Body of pancreas (tissue), 4 donors: ENCODE measurements at regions not wholly inside any gene's neighbourhood (a gene's known extent, or its start where the extent isn't known, plus 50 kb on each side); places are given as distances from the start of the nearest gene placed in this dataset.

ENCODE experiments used
- POLR2A ChIP-seq, 3 donors: fragments of 450-650 bp; IDR thresholded peaks; one replicate each; pipeline ENCODE4 v1.6.1; 2016; ENCODE audit warnings: antibody characterized with exemption in 3 of 3, mild to moderate bottlenecking in 2 of 3
- TF ChIP-seq, protein P1 (sequence below), 7 experiments: fragments of 450-650 bp in 4 of 7; fragments of 200-600 bp in 3 of 7; sonication (generic) in 3 of 7; IDR thresholded peaks; one replicate each; pipeline ENCODE4 v1.5.1; 2016 to 2019; ENCODE audit warnings: antibody characterized with exemption in 7 of 7

- TF ChIP-seq POLR2A (IDR thresholded peaks at IDR 0.05) = no peak
- TF ChIP-seq, protein P1, sequence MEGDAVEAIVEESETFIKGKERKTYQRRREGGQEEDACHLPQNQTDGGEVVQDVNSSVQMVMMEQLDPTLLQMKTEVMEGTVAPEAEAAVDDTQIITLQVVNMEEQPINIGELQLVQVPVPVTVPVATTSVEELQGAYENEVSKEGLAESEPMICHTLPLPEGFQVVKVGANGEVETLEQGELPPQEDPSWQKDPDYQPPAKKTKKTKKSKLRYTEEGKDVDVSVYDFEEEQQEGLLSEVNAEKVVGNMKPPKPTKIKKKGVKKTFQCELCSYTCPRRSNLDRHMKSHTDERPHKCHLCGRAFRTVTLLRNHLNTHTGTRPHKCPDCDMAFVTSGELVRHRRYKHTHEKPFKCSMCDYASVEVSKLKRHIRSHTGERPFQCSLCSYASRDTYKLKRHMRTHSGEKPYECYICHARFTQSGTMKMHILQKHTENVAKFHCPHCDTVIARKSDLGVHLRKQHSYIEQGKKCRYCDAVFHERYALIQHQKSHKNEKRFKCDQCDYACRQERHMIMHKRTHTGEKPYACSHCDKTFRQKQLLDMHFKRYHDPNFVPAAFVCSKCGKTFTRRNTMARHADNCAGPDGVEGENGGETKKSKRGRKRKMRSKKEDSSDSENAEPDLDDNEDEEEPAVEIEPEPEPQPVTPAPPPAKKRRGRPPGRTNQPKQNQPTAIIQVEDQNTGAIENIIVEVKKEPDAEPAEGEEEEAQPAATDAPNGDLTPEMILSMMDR (IDR thresholded peaks at IDR 0.05) = no peak
Measured at GRCh38 chr1:36603461-36603860, 120.7 kb upstream of the CSF3R start.
